SIG-M5 treated with dmso at 0.1 percent for 504 hours (cell line): ENCODE measurements at regions not wholly inside any gene's neighbourhood (a gene's known extent, or its start where the extent isn't known, plus 50 kb on each side); places are given as distances from the start of the nearest gene placed in this dataset.
"Not testable (repeated sequence)": the region's sequence is repeated elsewhere in the genome, so short reads cannot be mapped to it uniquely, and the experiment has no call there.

Source experiments
- DNase-seq: peaks from one replicate; lab custom pipeline; 2025; ENCODE audit not compliant: unreplicated experiment; lab: John Stamatoyannopoulos, UW

DNA sequence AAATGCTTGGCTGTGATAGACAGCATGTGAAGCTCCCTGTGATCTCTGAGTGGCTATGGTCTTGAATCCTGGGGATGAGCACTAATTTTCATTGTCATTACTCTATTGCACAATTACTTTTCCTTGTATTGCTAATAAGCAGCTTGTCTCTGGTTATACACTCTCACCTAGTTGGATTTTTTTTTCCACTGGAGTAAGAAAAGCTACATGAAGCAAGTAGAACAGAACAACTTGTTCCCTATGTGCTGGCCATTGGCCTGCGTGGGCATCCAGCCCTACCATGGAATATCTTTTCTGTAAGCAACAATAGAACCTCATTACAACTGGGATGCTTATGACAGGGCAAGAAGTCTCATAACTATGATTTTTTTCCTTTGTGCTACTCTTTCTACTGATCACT, 807.4 kb downstream of the TNS3 start:
- no peak for DNase-seq

GRCh38 chr7:46772776-46773175, 809.1 kb downstream of the TNS3 start:
- no peak for DNase-seq

DNA sequence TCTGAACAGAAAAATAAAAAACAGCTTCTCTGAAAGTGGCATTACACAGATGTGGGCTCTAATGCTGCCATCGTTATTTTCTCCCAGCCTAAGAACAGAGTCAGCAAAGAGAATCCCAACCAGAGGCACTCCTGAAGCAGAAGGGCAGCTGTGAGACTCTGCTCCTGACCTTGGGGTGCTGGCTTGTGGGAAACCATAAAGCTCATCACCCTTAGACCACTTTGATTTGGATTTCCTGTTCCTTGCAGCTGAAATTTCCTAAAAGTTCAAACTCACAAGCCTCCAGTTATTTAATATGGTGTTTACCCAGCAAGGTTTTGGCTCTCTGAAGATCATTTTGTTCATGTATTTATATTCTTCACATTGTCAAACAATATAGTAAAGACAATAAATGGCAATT, 814.8 kb downstream of the TNS3 start:
- no peak for DNase-seq

GRCh38 chr7:46764100-46764936, 817.6 kb downstream of the TNS3 start:
- DNase-seq, result peak; percentile 22

DNA sequence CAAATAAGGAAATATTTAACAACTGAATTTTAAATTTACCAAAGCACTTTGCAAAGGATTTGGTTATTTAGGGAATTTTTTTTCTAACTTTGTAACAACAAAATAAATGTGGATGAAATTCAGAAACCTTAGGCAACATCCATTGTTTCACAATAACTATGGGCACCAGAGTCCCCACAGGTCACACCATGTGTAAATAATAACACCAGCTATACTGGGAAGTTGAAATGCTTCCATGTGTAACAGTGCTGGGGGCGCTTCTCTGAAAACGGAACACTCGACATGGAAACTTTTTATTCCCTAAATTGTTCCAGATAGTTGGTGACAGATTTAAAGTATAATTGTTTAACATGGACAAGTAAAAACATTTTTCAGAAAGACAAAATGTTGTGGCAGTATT, 818.6 kb downstream of the TNS3 start:
- no peak for DNase-seq

- no peak for DNase-seq
Measured at GRCh38 chr7:46759711-46760480, 822.0 kb downstream of the TNS3 start.

GRCh38 chr7:46756996-46757395, 824.9 kb downstream of the TNS3 start:
- DNase-seq, result no peak

GRCh38 chr7:46756256-46756655, 825.7 kb downstream of the TNS3 start:
- no peak for DNase-seq

GRCh38 chr7:46755120-46756034, 826.5 kb downstream of the TNS3 start:
- no peak for DNase-seq

DNA sequence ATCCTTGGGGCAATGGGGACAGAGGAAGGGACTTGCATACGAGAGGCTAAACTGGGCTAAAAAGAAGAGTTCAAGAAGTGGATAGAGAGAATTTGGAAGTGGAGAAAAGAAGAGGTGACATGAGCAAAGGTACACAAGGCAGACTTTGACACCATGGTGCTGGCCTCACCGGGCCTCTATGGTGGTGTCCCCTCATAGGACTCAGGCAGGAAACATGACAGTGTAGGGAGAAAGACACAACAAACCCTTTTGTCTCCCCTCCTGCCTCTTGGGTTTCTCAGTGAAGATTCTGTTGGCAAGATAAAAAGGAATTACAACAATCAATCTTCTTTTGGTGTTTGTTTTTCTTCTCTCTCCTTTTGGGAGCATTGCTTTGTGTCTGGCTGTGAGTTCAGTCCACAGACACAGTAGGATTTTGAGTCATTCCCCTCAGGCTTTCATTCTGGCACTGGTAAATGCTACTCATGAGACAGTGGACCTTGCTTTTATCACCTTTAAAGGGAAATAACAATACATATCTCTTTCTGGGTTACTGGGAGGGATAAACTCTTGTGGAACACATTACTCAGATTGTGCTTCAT, 827.7 kb downstream of the TNS3 start:
- no peak for DNase-seq

GRCh38 chr7:46753662-46754061, 828.2 kb downstream of the TNS3 start:
- DNase-seq, result no peak

- peak; percentile 13 for DNase-seq
Measured at GRCh38 chr7:46752881-46753366, 829.0 kb downstream of the TNS3 start.

DNA sequence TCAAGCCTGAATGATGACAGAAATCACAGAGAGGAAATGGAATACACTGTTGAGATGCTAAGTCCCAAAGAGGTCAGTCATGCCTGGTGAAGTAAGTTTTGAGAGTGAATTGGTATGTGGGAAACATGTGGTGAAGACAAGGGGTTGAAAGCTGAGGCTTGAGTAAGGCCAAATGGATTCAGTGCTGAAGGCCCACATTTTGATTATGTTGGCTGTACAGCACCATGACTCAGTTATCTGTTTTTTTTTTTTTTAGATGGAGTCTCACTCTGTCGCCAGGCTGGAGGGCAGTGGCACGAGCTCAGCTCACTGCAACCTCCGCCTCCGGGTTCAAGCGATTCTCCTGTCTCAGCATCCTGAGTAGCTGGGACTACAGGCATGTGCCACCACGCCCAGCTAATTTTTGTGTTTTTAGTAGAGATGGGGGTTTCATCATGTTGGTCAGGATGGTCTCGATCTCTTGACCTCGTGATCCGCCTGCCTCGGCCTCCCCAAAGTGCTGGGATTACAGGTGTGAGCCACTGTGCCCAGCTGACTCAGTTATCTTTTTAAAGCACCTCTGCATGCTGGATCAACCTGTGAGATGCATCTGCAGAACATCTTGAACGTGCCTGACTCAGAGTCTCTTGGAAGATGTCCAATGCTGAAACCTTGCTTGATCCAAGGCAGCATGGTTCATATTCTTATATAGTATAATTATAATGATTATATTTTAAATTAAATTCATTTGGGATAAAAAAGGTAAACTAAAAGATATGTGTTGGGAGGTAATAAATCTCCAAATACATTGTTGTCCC, 829.8 kb downstream of the TNS3 start:
- DNase-seq, result not testable (repeated sequence)

- no peak for DNase-seq
Measured at GRCh38 chr7:46751471-46751870, 830.4 kb upstream of the IGFBP3 start.

DNA sequence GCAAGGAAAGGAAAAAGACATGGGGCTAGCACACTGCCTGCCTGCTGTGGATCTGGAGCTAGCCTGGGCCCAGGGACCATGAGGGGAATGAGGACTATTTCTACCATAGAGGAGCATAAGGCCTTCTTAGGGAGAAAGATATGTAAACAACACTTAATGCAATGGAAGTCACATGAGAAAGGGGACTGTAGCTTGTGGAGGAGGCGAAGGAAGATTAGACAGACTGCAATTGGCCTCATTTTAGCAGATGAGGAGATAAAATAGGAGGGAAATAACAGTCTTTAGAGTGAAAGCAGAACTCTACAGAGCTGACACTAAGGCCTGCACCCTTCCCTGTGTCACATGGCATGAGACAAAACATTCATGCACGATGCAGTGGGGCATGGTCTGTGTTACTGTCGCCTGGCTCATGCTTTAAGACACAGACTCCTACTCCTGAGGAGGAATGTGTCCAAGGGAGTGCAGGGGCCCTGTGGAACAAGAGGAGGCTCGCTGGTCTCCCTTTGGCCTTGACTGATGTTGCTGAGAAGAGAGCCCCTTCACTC, 829.3 kb upstream of the IGFBP3 start:
- DNase-seq, result no peak

- DNase-seq, result no peak
Measured at GRCh38 chr7:46747869-46748576, 827.0 kb upstream of the IGFBP3 start.

DNA sequence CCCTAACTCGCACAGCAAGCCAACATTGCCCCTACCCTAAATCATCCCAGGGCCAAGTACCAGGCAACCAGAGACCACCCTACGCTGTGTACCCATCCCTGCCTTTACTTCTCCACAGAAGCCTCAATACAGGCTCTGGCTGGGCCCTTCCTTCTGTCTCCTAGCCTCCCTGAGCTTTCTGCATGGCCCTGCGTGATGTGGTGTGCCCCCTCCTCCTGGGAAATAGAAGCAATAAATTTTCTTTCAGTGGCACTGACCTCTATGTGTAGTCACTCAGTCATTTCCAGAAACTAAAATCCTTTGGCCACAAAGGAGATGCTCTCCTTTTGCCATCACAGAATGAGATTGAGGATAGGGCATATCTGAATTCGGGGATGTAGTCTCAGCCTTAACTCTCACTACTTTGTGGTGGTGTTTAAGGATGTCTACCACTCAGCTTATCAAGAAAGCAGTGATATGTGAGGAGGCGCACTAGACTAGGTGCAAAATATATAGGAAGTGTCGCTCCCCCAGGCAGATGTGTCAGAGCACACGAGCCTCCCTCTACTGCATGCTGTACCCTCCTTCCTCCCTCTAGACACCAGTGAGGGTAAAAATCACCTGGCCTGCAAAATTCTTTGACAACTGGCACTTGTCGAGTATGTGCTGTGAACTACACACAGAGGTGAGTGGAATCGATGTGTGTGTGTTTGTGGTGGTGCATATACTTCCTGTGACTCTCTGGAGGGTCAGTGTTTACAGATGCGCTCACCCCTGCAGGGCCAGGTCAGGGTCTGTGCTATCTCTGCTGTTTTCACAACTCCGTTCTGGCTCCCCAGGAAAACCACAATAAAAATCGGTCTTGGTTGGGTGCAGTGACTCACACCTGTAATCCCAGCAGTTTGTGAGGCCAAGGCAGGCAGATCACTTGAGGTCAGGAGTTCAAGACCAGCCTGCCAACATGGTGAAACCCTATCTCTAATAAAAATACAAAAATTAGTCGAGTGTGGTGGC, 825.9 kb upstream of the IGFBP3 start:
- DNase-seq, result no peak

- no peak for DNase-seq
Measured at GRCh38 chr7:46745707-46746090, 824.6 kb upstream of the IGFBP3 start.
